Upper lobe of left lung (tissue), 6 donors: ENCODE measurements at regions not wholly inside any gene's neighbourhood (a gene's known extent, or its start where the extent isn't known, plus 50 kb on each side); places are given as distances from the start of the nearest gene placed in this dataset.
A peak's percentile ranks its signal among the peaks of the same experiment; 100 is the strongest.

Experiments
- ATAC-seq, 2 donors: fragments of 200-7000 bp; cut with Tn5 transposase; one replicate each; pipeline ENCODE4 v1.9.1; 2022; ENCODE audit warnings: mild to moderate bottlenecking in 2 of 2, moderate library complexity in 2 of 2; ENCODE audit not compliant: low FRiP score in 2 of 2
- DNase-seq, 2 donors: peaks; one replicate each; pipeline ENCODE4 v3.0.0-alpha.2; 2019 to 2020
- H3K27ac ChIP-seq, 4 donors: fragments of 200-600 bp; sonication (generic); one replicate each; pipeline ENCODE4 v1.5.1; 2016 to 2019
- H3K27me3 ChIP-seq, 4 donors: fragments of 200-600 bp; sonication (generic); one replicate each; pipeline ENCODE4 v1.5.1; 2017 to 2019
- H3K36me3 ChIP-seq, 4 donors: fragments of 200-600 bp; sonication (generic); one replicate each; pipeline ENCODE4 v1.5.1; 2016 to 2019
- H3K4me1 ChIP-seq, 4 donors: fragments of 200-600 bp; sonication (generic); one replicate each; pipeline ENCODE4 v1.5.1; 2018 to 2019
- H3K4me3 ChIP-seq, 4 donors: fragments of 200-600 bp; sonication (generic); one replicate each; pipeline ENCODE4 v1.5.1; 2017 to 2019; ENCODE audit warnings: mild to moderate bottlenecking in 2 of 4, moderate library complexity in 1 of 4
- H3K9me3 ChIP-seq, 4 donors: fragments of 200-600 bp; sonication (generic); one replicate each; pipeline ENCODE4 v1.5.1; 2018 to 2019
- EP300 ChIP-seq, 4 donors: sonication (generic); formaldehyde crosslinking; IDR thresholded peaks; one replicate each; pipeline ENCODE4 v1.5.1; 2017; ENCODE audit warnings: antibody characterized with exemption in 4 of 4, control low read depth in 2 of 4
- POLR2A ChIP-seq, 4 donors: fragments of 450-650 bp; IDR thresholded peaks; one replicate each; pipeline ENCODE4 v1.5.1; 2016 to 2017; ENCODE audit warnings: antibody characterized with exemption in 4 of 4, mild to moderate bottlenecking in 2 of 4
- POLR2AphosphoS5 ChIP-seq, 2 donors: sonication (generic); formaldehyde crosslinking; IDR thresholded peaks; one replicate each; pipeline ENCODE4 v1.5.1; 2017; ENCODE audit warnings: antibody characterized with exemption in 2 of 2
- WGBS, 2 donors: methylation state at CpG; one replicate each; pipeline ENCODE4 v1.1.5; 2017 to 2018; 5-methylcytosine and 5-hydroxymethylcytosine counted together
- TF ChIP-seq, protein P1 (sequence below), 6 experiments: fragments of 450-650 bp in 4 of 6; fragments of 200-600 bp in 2 of 6; sonication (generic) in 2 of 6; IDR thresholded peaks; one replicate each; pipeline ENCODE4 v1.5.1; 2016 to 2019; ENCODE audit warnings: antibody characterized with exemption in 6 of 6
- donor health status: DM: no; HTN: no; CAD: no; lungs with moderate emphysema.
- donor health status: DM: no; HTN: yes; CAD: no; lungs with severe emphysema.

DNA sequence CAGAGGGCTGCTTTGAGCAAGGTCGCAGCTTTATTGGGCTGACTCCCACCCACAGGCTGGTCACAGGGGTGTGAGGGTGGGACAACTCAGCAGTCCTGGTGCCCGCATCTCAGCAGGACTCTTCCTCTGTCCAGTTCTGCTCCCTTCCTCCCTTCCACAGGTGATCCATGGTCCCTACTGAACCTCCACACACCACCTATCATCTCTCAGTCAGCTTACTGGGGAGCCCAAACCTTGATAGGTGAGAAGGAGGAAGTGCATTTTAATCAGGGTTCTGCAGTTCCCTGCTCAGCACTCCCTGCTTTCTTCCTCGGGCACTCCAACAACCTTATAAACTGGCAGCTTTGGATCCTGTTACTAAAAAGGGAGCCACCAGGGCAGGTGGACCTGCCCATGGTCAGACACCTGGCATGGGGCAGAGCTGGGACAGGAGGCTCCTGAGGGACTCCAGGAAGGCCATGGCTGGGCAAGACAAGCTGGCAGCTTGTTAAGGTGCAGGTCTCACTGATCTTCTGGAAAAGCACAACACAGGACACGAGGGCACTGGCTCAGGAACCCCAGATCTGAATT is 664.6 kb downstream of the BCL11B start:
- Histone ChIP-seq H3K4me3 (no peak overlapping the region), H3K27me3 (no peaks in the 10 kb centered on the region), H3K9me3 (no peaks in the 10 kb centered on the region), H3K36me3 (no peaks in the 10 kb centered on the region), H3K4me1 (no peaks in the 10 kb centered on the region), H3K27ac (no peak overlapping the region)
- ATAC-seq (no peak), DNase-seq (no peak)
- 67 to 69% methylated on average over 4 of the region's 4 CpGs for WGBS, 2 donors
- no peak for TF ChIP-seq POLR2AphosphoS5 (IDR thresholded peaks at IDR 0.05)
- no peak for TF ChIP-seq EP300 (IDR thresholded peaks at IDR 0.05)
- no peak for TF ChIP-seq POLR2A (IDR thresholded peaks at IDR 0.05)
- TF ChIP-seq, protein P1, sequence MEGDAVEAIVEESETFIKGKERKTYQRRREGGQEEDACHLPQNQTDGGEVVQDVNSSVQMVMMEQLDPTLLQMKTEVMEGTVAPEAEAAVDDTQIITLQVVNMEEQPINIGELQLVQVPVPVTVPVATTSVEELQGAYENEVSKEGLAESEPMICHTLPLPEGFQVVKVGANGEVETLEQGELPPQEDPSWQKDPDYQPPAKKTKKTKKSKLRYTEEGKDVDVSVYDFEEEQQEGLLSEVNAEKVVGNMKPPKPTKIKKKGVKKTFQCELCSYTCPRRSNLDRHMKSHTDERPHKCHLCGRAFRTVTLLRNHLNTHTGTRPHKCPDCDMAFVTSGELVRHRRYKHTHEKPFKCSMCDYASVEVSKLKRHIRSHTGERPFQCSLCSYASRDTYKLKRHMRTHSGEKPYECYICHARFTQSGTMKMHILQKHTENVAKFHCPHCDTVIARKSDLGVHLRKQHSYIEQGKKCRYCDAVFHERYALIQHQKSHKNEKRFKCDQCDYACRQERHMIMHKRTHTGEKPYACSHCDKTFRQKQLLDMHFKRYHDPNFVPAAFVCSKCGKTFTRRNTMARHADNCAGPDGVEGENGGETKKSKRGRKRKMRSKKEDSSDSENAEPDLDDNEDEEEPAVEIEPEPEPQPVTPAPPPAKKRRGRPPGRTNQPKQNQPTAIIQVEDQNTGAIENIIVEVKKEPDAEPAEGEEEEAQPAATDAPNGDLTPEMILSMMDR (IDR thresholded peaks at IDR 0.05) = no peak

DNA sequence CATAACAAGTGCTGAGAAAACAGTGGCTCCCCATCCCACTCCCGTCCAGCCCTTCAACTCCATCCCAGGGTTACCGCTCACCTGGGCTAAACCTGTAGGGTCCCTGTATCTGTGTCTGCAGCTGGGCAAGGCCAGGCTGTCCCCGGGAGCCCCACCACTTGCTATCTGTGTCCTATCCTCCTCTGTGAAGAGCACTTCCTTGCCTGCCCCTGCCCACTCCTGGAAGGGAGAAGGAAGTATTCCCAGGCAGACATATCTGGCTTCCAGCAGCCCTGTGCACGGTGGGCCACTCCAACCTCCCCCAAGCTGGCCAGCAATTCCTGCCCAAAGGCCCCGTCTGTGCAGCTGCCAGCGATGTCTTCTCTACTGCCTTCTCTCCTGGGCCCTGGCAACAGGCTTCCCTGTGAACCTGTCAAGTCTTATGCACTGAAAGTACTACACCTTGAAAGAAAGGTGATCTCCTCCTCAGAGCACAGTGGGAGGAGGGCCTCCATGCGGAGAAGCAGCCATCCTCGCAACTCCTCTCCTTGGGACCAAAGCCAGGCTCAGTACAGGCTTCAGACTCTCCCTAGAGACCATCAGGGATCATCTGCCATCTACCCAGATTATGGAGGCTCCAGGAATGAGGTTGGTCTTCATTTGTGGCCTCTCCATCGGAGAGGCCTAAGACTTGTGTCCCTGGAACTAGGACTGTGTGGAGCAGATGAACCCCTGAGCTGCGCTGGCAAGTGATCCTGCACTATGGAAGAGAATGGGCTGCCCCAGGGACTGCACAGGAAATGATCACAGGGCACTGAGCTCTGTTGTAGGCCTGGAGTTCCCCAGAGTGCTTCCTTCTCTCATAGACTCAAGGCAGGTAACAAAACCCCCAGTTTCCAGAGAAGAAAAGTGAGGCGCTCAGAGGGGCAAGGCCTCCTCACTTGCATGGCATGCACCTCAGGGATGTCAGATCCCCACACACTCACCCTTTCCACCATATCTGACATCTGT is 663.6 kb downstream of the BCL11B start:
- Histone ChIP-seq H3K4me3 (no peak overlapping the region), H3K27ac (no peak overlapping the region), H3K36me3 (no peaks in the 10 kb centered on the region), H3K27me3 (no peaks in the 10 kb centered on the region), H3K4me1 (no peaks in the 10 kb centered on the region), H3K9me3 (no peaks in the 10 kb centered on the region)
- ATAC-seq = peak in 1 of 2 donors; percentile 6
- WGBS, 2 donors = 81 to 85% methylated on average over 8 to 11 of the region's 11 CpGs
- peak in 1 of 2 donors; percentile 5 for DNase-seq
- TF ChIP-seq, protein P1 (IDR thresholded peaks at IDR 0.05) = no peak
- TF ChIP-seq POLR2AphosphoS5 (IDR thresholded peaks at IDR 0.05) (no peak), EP300 (IDR thresholded peaks at IDR 0.05) (no peak), POLR2A (IDR thresholded peaks at IDR 0.05) (no peak)

DNA sequence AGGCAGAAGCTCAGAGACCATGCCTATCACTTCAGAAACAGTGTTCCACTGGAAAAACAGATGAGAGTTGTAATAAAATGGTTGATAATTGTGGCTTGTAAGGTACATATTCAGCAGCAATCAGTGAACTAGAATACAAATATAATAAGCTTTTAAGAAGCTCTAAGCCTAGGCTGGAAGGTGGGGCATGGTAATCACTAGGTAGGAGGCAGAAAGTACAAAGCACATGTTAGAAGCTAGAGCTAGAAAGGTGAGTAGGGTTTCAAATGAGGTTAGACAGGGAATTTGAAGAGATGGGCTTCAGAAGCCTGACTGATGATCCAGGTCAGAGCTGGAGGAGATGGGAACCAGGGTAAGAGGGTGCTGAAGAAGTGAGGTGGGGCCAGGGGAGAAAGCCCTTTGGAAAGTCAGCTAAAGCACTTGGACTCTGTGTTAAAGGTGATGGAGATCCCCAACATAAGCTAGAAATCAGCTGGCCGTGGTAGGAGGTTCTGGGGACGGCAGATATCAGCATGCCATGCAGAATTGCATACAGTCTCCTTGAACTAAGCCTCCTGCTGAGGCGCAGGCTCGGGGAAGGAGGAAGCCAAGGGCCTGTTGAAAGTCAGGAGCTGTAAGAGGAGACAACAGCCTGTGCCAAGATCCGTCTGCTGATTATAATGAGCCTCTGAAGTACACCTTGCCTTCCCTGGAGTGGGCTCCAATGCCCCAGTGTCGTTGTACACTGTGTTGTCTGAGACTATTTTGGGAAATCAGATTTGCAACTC is 659.4 kb downstream of the BCL11B start:
- H3K9me3 ChIP-seq = no peaks in the 10 kb centered on the region
- H3K27ac ChIP-seq = no peak overlapping the region
- no peak for DNase-seq
- H3K27me3 ChIP-seq = no peaks in the 10 kb centered on the region
- no peak for TF ChIP-seq POLR2A (IDR thresholded peaks at IDR 0.05)
- TF ChIP-seq, protein P1 (IDR thresholded peaks at IDR 0.05) = no peak
- TF ChIP-seq POLR2AphosphoS5 (IDR thresholded peaks at IDR 0.05) = no peak
- TF ChIP-seq EP300 (IDR thresholded peaks at IDR 0.05) = no peak
- H3K36me3 ChIP-seq = no peaks in the 10 kb centered on the region
- H3K4me3 ChIP-seq = no peak overlapping the region
- no peaks in the 10 kb centered on the region for H3K4me1 ChIP-seq
- WGBS, 2 donors = 52 to 61% methylated on average over 3 to 6 of the region's 6 CpGs
- ATAC-seq = no peak

DNA sequence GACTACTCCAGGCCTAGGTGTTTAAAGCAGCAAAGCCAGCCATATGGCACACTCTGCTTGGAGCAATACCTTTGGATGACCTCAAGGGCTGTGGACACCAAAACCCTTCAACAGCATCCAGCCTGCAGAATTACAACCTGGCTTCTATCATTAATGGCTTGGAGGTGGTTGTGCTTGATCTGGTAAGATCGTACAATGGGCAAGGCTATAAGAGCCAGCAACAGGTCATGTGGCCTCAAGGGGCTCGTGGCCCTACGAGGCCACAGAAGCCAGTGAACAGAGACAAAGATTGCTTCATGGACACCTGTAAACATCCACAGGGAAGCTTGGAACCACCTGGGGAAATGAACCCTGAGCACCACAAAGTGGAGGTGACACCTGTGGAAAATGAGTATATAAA is 657.3 kb downstream of the BCL11B start:
- Histone ChIP-seq H3K36me3 (no peaks in the 10 kb centered on the region), H3K4me3 (no peak overlapping the region), H3K9me3 (no peaks in the 10 kb centered on the region), H3K4me1 (no peaks in the 10 kb centered on the region), H3K27me3 (no peaks in the 10 kb centered on the region), H3K27ac (no peak overlapping the region)
- TF ChIP-seq, protein P1 (IDR thresholded peaks at IDR 0.05) = no peak
- TF ChIP-seq POLR2AphosphoS5 (IDR thresholded peaks at IDR 0.05) (no peak), EP300 (IDR thresholded peaks at IDR 0.05) (no peak), POLR2A (IDR thresholded peaks at IDR 0.05) (no peak)
- WGBS, 2 donors = 93 to 100% methylated on average over 2 to 3 of the region's 3 CpGs
- ATAC-seq = no peak
- DNase-seq = no peak
